ENCODE measurements at regions not wholly inside any gene's neighbourhood (a gene's known extent, or its start where the extent isn't known, plus 50 kb on each side); places are given as distances from the start of the nearest gene placed in this dataset.
"Not testable (repeated sequence)": the region's sequence is repeated elsewhere in the genome, so short reads cannot be mapped to it uniquely, and the experiment has no call there.

DNA sequence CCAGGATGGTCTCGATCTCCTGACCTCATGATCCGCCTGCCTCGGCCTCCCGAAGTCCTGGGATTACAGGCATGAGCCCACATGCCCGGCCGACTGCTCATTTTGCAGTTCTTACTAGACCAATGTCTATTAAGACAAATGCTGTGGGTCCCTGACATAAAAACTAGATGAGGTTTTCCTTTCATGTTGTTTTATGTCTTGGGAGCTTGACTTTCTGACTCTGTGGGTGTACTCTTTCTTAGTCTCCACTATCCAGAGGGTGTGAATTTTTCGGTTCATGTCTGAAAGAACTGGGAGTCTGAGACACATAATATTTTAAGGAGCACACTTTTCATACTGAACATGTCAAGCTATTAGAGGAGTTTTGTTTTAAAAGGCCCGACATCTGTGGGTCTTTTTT is 744.9 kb upstream of the B3GALT2 start:
- no peak for DNase-seq (ENCODE audit: low read depth in 2 of 2)

DNA sequence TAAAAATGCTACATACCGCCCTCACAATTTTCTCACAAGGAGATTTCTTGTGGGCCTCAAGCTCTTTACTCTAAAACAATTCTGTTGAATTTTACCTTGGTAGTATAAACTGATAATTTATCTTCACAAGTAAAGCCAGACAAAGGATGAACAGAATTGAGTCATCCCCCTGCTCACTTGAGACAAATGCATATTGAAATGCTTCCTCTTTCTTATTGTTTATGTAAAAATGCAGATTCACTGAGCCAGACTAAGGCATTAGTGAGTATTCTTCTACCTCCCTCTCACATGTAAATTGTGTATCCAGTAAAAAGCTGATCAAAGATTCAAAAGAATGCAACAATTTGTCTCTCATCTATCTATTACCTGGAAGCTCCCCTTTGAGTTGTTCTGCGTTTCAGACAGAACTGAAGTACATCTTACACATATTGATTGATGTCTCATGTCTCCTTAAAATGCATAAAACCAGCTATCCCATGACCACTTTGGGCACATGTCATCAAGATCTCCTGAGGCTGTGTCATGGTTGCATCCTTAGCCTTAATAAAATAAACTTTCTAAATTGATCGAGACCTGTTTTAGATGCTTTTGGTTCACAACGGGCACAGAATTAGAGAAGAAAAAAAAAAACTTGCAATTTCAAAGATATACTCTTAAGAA is 743.1 kb upstream of the B3GALT2 start:
- no peak for DNase-seq (ENCODE audit: low read depth in 2 of 2)

DNA sequence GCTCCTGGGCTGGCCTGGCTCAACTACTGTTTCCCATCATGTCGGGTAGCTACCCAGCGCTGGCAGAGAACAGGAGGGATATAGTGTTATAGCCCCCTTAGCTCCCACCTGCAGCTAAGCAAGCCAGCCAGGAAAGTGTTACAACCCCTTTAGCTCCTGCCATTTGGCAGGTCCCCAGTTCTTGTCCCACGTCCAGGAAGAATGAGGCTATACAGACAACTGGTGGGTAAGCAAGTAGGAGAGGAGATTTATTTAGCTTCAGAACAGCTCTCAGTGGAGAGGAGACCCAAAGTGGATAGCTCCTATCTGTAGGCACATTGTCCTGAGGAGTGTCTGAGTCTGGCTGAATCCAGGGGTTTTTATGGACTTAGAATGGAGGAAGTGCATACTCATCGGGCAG is 741.1 kb upstream of the B3GALT2 start:
- DNase-seq (ENCODE audit: low read depth in 2 of 2): no peak

DNA sequence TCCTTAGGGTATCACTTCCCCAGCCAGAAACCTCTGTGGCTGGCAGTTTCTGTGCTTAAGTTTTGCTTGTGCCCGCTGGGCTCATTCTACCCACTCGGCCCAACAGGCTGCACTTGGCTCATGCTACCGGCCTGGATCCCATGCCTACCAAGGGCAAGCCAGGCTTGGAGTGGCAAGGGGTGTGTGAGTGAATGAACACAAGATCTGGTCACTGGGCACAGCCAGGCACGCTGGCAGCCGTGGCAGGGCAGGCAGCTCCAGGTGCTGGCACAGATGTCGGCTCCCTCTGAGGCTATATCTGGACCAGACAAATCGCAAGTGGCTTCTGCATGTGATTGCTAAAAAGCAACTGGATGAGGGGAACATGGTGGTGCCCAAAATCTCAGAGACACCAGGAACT is 740.5 kb upstream of the B3GALT2 start:
- no peak for DNase-seq (ENCODE audit: low read depth in 2 of 2)

DNA sequence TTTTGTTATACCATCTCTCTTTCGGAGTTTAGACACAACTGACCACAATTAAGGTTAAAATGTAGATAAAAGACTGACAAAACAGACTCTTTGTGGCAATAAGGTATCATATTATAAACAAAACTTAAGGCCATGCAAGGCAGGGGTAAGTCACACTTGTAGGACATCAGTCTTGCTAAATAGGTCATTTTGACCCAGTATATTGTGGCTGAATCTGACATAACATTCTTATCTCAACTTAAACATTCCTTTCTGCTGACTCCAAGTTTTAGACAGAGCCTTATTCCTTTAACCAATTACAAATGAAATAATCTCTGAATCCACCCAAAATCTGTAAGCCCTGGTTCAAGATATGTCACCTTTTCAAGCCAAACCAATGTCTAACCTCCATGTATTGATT is 733.4 kb upstream of the B3GALT2 start:
- no peak for DNase-seq (ENCODE audit: low read depth in 2 of 2)

DNA sequence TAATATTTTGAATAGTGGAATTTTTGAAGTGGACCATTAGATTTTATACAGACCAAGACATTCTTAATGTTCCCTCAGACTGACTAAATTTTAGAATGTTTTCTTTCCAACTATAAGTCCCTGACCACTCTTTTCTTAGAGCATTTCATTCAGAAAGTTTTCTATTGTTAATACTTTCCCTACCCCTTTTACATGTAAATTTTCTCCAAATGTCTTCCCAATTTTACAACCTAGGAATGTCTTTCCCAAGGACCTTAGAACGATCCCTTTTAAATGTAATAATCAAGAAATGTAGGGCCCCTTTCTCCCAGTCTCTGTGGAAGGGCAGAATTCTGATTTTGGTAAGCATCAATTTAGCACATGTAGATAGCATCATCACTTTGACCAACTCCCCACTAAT is 730.0 kb upstream of the B3GALT2 start:
- DNase-seq (ENCODE audit: low read depth in 2 of 2): no peak

DNA sequence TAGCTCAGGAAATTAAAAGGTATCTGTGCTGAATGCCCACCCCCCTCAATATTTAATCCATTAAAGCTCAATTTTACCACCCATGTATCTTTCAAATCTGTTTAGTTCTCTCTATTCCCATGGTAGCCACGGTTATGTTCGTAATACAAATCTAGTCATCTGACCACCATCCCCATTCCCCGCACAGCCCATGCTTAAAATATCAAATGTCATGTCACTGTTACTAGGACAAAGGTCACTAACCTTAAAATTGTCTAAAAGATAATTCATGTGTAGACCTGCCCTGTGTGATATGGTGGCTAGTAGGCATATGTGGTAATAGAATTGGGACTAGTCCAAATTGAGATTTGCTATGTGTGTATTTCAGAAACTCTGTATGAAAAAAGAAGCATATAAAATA is 728.5 kb upstream of the B3GALT2 start:
- DNase-seq (ENCODE audit: low read depth in 2 of 2): no peak

DNA sequence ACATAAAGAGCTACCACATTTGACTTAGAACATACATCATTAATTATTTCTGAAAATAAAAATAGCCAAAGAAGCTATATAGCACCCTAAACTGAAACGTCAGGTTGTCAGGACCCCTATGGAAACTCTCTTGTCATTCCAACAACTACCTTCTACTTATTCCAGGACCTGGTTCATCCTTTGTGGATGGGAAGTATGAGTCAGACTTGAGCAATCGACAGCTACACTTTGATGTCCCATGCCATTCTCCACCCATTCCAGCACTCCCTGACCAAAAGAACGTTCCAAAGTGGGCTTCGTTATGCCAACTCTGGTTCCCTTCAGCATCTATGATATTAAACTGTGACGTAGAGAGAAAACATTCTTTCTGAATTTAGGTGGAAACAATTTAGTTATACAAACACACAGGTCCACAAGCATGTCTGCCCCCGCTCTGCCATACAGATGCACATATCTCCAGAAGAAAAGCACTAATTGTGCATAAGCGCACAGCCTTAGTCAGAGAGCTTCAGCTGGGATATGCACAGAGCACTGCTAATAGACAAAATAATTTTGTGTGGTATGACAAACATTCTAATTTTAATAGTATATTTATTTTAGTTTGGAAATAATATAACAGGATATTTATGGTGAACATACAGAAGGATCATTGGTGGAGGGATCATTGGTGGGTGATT is 723.1 kb upstream of the B3GALT2 start:
- no peak for DNase-seq (ENCODE audit: low read depth in 2 of 2)

DNA sequence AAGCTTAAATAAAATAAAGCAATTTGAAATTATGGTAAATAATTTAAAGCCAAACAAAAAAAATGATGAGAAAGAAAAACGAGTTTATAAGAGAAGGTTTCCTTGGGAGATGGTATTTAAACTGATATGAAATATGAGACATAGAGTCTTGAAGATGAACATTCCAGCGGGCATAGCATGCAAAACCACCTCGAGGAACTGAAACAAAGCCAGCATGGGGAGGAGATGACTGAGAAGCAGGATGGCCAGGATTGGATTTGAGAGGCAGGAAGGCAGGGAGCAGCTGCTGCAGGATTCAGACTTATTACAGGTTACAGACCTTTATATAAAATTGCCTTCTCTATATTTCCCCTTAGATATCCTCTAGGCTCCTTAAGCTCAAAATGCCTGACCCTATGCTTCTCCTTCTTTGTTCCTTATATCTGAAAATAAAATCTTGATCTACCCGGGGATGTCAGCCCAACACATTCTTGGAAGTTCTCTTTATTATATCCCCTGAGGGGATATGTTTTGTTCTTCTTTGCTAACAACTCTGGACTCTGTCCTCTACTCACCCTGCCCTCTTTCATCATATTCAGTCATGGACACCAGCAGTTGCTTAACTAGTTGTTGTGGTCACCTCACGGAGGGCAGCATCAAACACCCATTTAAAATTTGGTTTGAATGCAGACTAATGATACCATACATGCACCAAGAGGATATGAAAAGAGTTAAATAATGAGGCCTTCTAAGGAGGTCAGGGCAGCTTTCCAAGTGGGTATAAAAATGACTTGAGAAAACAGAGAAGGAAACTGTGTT is 719.1 kb upstream of the B3GALT2 start:
- DNase-seq (ENCODE audit: low read depth in 2 of 2): no peak

DNA sequence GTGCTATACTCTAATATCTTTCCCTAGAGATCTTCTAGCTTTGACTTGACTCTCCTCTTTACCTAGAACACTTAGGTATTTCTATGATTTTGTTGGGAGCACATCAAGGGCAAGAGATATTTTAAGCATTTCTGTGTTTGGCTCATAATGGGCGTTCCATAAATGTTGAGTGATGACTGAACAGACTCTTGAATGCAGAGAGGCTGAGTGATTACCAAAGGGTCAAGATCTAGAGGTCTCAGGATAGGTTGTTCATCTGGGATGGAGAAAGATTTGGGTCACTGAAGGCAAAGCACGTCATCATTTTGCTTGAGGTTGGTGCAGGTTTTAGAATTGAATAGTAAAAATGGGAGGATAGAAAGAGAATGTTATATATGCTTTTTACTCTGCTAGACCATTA is 705.4 kb upstream of the B3GALT2 start:
- no peak for DNase-seq (ENCODE audit: low read depth in 2 of 2)

DNA sequence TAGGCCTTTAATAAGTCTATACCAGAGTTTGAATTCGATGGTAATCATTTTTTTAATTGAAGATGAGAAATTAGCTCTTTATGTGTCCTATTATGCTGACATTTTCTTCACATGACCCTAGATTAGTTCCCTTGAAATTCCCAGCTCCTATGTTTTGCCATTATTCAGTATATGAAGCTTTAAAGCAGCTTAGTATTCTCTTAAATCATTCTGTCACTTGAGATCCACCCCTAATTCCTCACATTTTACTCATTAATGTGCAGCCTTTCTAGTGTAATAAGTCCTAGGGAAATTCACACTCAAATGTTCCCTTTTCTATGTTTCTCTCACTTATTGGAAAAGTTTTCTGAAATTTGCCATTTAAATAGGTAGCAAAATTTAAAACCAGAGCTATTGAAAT is 704.5 kb upstream of the B3GALT2 start:
- DNase-seq (ENCODE audit: low read depth in 2 of 2): no peak

DNA sequence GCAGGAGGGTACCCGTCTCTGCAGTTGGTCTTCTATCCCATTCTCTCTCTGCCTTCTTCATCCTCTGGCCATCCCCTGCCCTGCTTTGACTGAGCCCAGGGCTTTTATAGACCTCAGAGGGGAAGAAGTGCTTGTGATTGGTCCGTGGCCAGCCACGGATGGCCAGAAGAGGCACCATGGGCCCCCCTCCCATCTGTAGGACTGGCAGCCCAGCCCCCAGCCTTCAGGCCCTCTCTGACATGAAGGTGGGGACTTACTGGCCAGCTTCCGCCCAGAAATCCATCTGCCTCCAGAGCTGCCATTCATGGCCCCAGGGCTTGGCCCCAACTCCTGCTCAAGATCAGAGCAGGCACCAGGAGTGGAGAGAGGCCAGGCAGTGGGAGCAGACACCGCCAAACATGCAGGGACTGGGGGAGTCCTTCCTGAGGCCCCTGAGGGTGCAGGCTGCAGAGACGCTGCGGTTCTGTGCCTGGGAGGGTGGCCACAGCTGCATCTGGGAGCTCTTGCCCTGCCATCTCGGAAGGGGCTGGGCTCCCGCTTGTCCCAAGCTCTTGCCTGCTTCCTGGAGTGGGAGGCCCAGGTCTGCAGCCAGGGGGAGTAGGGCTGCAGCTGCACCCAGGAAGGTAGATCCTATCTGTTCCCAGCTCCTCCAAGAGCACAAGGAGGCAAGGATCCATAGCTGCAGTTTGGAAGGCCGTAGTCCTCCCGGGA is 698.6 kb upstream of the B3GALT2 start:
- no peak for DNase-seq (ENCODE audit: low read depth in 2 of 2)

DNA sequence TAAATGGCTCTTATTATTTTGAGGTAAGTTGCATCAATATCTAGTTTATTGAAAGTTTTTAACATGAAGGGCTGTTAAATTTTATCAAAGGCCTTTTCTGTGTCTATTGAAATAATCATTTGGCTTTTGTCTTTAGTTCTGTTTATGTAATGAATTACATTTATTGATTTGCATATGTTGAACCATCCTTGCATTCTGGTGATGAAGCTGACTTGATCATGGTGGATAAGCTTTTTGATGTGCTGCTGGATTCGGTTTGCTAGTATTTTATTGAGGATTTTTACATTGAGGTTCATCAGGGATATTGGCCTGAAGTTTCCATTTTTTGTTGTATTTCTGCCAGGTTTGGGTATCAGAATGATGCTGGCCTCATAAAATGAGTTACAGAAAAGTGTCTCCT is 691.5 kb upstream of the B3GALT2 start:
- DNase-seq (ENCODE audit: low read depth in 2 of 2): not testable (repeated sequence)

DNA sequence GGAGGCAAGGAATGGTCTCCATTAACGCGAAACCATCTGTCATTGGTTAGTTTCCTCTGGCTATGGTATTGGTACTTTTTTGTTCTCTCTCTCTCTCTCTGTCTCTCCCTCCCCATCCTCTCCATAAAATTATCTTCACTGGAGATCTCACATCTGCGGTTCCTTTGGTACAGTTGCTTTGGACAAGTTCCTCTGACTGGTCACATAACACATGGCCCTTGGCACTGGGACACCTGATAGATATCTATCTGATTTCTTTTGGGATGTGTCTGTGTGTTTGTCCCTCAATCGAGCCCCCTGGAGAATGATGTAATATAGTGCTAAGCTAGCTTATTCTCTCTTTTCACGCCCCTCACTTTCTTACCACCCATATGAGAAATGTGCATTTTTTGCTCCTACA is 682.0 kb upstream of the B3GALT2 start:
- no peak for DNase-seq (ENCODE audit: low read depth in 2 of 2)

DNA sequence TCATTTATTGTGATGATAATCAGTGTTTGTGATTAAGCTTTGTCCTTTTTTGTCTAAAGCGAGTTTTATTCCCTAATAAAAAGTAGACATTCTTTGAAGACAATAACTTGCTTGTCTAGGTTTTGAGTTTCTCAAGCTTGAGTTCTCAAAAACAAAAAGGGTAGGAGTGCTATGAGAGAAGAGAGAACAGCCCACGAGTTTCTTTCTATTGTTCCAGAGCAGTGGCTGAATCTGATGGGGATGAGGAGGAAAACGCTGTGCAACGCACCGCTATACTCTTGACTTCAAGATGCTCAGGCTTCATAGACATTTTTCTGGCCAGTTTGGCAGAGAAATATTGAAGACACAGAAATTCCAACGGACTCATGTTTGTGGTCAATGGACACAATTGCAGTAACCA is 669.8 kb upstream of the B3GALT2 start:
- no peak for DNase-seq (ENCODE audit: low read depth in 2 of 2)

DNA sequence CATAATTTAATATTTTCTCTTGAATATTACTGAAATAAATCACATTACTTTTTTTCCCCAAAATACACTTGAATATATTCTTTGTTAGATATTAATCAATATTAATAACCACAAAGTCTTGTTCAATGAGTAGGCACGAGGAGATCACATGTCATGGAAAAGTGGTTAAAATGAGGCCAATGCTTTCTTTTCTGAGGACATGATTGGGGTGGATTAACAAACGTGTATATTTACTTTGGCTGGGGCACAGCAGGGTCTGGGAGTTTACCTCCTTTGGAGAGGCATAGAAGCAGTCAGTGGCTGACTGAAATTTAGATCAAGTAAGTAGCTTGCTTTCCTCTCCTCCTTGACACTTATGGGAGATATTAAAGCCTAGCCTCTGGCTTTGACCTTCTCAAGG is 664.3 kb upstream of the B3GALT2 start:
- DNase-seq (ENCODE audit: low read depth in 2 of 2): no peak

DNA sequence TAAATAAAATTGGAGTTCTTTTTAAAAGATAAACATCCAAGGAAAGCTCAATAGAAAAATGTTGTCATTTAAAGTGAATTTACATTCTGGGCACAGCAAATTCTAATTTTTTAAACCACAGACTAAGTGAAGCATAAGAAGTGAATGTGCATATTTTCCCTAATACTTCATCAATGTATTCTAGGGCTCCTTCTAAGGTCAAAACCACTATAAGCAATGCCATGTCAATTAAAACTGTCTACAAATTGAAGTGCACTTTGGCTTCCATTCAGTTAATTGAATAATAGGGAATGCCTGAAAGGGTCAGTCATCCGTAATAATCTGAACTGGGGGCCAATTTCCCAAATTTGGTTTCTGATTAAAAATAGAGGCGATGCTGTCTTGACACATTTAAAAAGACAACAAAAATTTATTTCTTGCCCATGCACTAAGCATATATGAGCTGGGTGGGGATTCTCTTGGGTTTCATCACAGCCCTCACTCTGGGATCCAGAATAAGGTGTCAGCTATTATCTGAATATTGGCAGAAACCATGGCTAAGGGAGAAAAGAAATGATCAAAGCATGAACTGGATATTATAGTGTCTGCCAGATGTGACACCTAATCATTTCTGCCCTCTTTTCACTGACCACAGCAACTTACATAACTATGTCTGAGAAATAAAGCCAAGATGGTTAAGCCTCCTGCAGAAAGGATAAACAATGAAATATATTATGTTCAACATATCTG is 660.6 kb upstream of the B3GALT2 start:
- DNase-seq (ENCODE audit: low read depth in 2 of 2): no peak

DNA sequence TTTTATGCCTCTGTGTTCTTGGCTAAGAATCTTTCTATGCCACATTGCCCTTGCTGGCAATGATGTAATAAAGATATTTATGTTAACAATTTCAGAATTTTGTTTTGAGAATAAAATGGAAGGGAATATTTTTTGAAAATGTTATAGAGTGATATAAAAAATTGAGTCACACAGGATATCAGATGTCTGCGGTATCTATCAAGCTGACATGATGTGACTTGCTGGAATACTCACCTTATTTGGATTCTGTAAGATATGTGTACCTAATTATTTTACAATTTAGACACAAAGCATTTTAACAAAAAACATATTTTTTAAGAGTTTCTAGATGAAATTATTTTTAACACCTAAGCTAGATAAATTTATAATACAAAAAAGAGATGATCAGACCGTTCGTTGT is 660.0 kb upstream of the B3GALT2 start:
- DNase-seq (ENCODE audit: low read depth in 2 of 2): no peak

DNA sequence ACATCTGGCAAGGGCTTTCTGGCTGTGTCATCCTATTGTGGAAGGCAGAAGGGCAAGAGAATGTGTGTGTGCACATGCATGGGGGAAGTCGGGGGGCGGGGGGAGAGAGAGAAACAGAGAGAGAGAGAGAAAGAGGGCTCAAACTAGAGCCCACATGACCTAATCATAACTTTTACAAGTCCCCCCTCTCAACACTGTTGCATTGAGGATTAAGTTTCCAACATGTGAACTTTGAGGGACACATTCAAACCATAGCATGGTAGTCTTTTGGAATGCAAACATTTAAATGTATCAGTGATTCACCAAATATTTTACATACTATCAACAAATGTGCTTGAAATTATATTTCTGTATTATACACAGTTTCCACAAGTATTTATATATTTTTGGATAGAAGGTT is 655.4 kb upstream of the B3GALT2 start:
- no peak for DNase-seq (ENCODE audit: low read depth in 2 of 2)

DNA sequence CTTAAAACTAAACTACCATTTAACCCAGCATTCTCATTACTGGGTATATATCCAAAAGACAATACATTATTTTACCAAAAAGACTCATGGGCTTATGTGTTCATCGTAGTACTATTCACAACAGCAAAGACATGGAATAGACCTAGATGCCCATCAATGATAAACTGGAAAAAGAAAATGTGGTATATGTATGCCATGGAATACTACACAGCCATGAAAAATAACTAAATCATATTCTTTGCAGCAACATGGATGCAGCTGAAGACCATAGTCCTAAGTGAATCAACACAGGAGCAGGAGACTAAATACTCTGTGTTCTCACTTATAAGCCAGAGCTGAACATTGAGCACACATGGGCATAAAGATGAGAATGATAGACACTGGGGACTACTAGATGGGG is 645.1 kb upstream of the B3GALT2 start:
- DNase-seq (ENCODE audit: low read depth in 2 of 2): no peak

DNA sequence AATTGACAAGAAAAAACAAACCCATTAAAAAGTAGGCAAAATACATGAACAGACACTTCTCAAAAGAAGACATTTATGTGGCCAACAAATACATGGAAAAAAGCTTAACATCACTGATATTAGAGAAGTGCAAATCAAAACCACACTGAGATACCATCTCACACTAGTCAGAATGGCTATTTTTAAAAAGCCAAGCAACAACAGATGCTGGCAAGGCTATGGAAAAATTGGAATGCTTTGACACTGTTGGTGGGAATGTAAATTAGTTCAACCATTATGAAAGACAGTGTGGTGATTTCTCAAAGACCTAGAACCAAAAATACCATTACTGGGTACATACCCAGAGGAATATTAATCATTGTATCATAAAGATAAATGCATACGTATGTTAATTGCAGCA is 641.1 kb upstream of the B3GALT2 start:
- no peak for DNase-seq (ENCODE audit: low read depth in 2 of 2)

DNA sequence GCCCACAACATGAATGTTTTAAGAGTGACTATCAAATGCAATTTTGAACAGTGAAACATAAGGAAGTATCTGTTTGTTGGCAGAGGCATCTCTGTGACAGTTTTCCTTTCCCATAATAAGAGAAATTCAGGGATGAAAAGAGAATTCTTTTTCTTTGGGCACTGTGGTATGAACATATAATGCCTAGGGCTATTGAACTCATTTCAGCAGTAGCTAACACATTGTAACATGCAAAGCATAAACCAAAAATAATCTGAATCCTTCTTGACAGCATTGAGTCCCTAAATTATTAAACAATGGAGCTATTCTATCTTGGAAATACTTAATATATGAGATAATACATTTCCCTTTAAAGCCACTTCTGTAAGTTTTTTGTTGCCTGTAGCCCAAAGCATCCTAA is 633.0 kb upstream of the B3GALT2 start:
- DNase-seq (ENCODE audit: low read depth in 2 of 2): no peak
